ENCODE measurements at regions not wholly inside any gene's neighbourhood (a gene's known extent, or its start where the extent isn't known, plus 50 kb on each side); places are given as distances from the start of the nearest gene placed in this dataset.

GRCh38 chr13:71998223-71998622 is 131.2 kb upstream of the DACH1 start:
- no peaks in the 10 kb centered on the region for H3K27me3 ChIP-seq (ENCODE audit: control insufficient read depth, insufficient read depth, low read length)
- DNase-seq (ENCODE audit: low read depth, low spot score) = no peak
- H3K27ac ChIP-seq (ENCODE audit: low read length) = no peak overlapping the region
- H3K4me3 ChIP-seq (ENCODE audit: low read length) = no peak overlapping the region
- no peaks in the 10 kb centered on the region for H3K36me3 ChIP-seq (ENCODE audit: control insufficient read depth, insufficient read depth, low read length)
- no peaks in the 10 kb centered on the region for H3K4me1 ChIP-seq (ENCODE audit: control insufficient read depth, insufficient read depth, low read length)
- H3K9me3 ChIP-seq (ENCODE audit: control insufficient read depth, insufficient read depth, low read length) = no peaks in the 10 kb centered on the region

GRCh38 chr13:71979616-71980015 is 112.6 kb upstream of the DACH1 start:
- Histone ChIP-seq H3K27me3 (ENCODE audit: control insufficient read depth, insufficient read depth, low read length) (no peaks in the 10 kb centered on the region), H3K4me1 (ENCODE audit: control insufficient read depth, insufficient read depth, low read length) (0 out of 2 replicates have a peak, but pooled peaks cover 1% of the 10 kb centered on the region), H3K27ac (ENCODE audit: low read length) (no peak overlapping the region), H3K36me3 (ENCODE audit: control insufficient read depth, insufficient read depth, low read length) (no peaks in the 10 kb centered on the region), H3K9me3 (ENCODE audit: control insufficient read depth, insufficient read depth, low read length) (no peaks in the 10 kb centered on the region), H3K4me3 (ENCODE audit: low read length) (no peak overlapping the region)
- peak; percentile 22 for DNase-seq (ENCODE audit: low read depth, low spot score)
- WGBS (ENCODE audit: insufficient coverage, insufficient read length) = no CpG with 5 or more reads among the region's 3 CpGs

GRCh38 chr13:71977028-71977427 is 110.0 kb upstream of the DACH1 start:
- whole genome bisulfite sequencing (ENCODE audit: insufficient coverage, insufficient read length) = no CpG with 5 or more reads among the region's 7 CpGs
- Histone ChIP-seq H3K27ac (ENCODE audit: low read length) (no peak overlapping the region), H3K36me3 (ENCODE audit: control insufficient read depth, insufficient read depth, low read length) (no peaks in the 10 kb centered on the region), H3K4me1 (ENCODE audit: control insufficient read depth, insufficient read depth, low read length) (0 out of 2 replicates have a peak, but pooled peaks cover 1% of the 10 kb centered on the region), H3K9me3 (ENCODE audit: control insufficient read depth, insufficient read depth, low read length) (no peaks in the 10 kb centered on the region), H3K4me3 (ENCODE audit: low read length) (no peak overlapping the region), H3K27me3 (ENCODE audit: control insufficient read depth, insufficient read depth, low read length) (no peaks in the 10 kb centered on the region)
- no peak for DNase-seq (ENCODE audit: low read depth, low spot score)

- H3K36me3 ChIP-seq (ENCODE audit: control insufficient read depth, insufficient read depth, low read length) = no peaks in the 10 kb centered on the region
- no peak overlapping the region for H3K4me3 ChIP-seq (ENCODE audit: low read length)
- H3K27me3 ChIP-seq (ENCODE audit: control insufficient read depth, insufficient read depth, low read length) = no peaks in the 10 kb centered on the region
- no peaks in the 10 kb centered on the region for H3K4me1 ChIP-seq (ENCODE audit: control insufficient read depth, insufficient read depth, low read length)
- peak; percentile 47 for DNase-seq (ENCODE audit: low read depth, low spot score)
- WGBS (ENCODE audit: insufficient coverage, insufficient read length) = no CpG with 5 or more reads among the region's 5 CpGs
- no peaks in the 10 kb centered on the region for H3K9me3 ChIP-seq (ENCODE audit: control insufficient read depth, insufficient read depth, low read length)
- no peak overlapping the region for H3K27ac ChIP-seq (ENCODE audit: low read length)
Observed at GRCh38 chr13:71967990-71968389, 101.0 kb upstream of the DACH1 start.

- Histone ChIP-seq H3K36me3 (ENCODE audit: control insufficient read depth, insufficient read depth, low read length) (no peaks in the 10 kb centered on the region), H3K27ac (ENCODE audit: low read length) (no peak overlapping the region), H3K4me3 (ENCODE audit: low read length) (no peak overlapping the region), H3K9me3 (ENCODE audit: control insufficient read depth, insufficient read depth, low read length) (no peaks in the 10 kb centered on the region), H3K27me3 (ENCODE audit: control insufficient read depth, insufficient read depth, low read length) (no peaks in the 10 kb centered on the region), H3K4me1 (ENCODE audit: control insufficient read depth, insufficient read depth, low read length) (no peaks in the 10 kb centered on the region)
- no peak for DNase-seq (ENCODE audit: low read depth, low spot score)
- no CpG with 5 or more reads among the region's 8 CpGs for WGBS (ENCODE audit: insufficient coverage, insufficient read length)
Observed at GRCh38 chr13:71964491-71965100, 97.6 kb upstream of the DACH1 start.

GRCh38 chr13:71962735-71963134 is 95.7 kb upstream of the DACH1 start:
- WGBS (ENCODE audit: insufficient coverage, insufficient read length) = no CpG with 5 or more reads among the region's 3 CpGs
- no peak for DNase-seq (ENCODE audit: low read depth, low spot score)
- Histone ChIP-seq H3K4me3 (ENCODE audit: low read length) (no peak overlapping the region), H3K27ac (ENCODE audit: low read length) (no peak overlapping the region), H3K4me1 (ENCODE audit: control insufficient read depth, insufficient read depth, low read length) (no peaks in the 10 kb centered on the region), H3K27me3 (ENCODE audit: control insufficient read depth, insufficient read depth, low read length) (no peaks in the 10 kb centered on the region), H3K36me3 (ENCODE audit: control insufficient read depth, insufficient read depth, low read length) (no peaks in the 10 kb centered on the region), H3K9me3 (ENCODE audit: control insufficient read depth, insufficient read depth, low read length) (no peaks in the 10 kb centered on the region)

GRCh38 chr13:71962126-71962525 is 95.1 kb upstream of the DACH1 start:
- no peak overlapping the region for H3K4me3 ChIP-seq (ENCODE audit: low read length)
- no peak overlapping the region for H3K27ac ChIP-seq (ENCODE audit: low read length)
- no CpG with 5 or more reads among the region's 2 CpGs for WGBS (ENCODE audit: insufficient coverage, insufficient read length)
- H3K36me3 ChIP-seq (ENCODE audit: control insufficient read depth, insufficient read depth, low read length) = no peaks in the 10 kb centered on the region
- no peaks in the 10 kb centered on the region for H3K9me3 ChIP-seq (ENCODE audit: control insufficient read depth, insufficient read depth, low read length)
- no peaks in the 10 kb centered on the region for H3K4me1 ChIP-seq (ENCODE audit: control insufficient read depth, insufficient read depth, low read length)
- DNase-seq (ENCODE audit: low read depth, low spot score) = no peak
- H3K27me3 ChIP-seq (ENCODE audit: control insufficient read depth, insufficient read depth, low read length) = no peaks in the 10 kb centered on the region

- Histone ChIP-seq H3K4me1 (ENCODE audit: control insufficient read depth, insufficient read depth, low read length) (no peaks in the 10 kb centered on the region), H3K27me3 (ENCODE audit: control insufficient read depth, insufficient read depth, low read length) (no peaks in the 10 kb centered on the region), H3K36me3 (ENCODE audit: control insufficient read depth, insufficient read depth, low read length) (no peaks in the 10 kb centered on the region), H3K4me3 (ENCODE audit: low read length) (no peak overlapping the region), H3K9me3 (ENCODE audit: control insufficient read depth, insufficient read depth, low read length) (no peaks in the 10 kb centered on the region), H3K27ac (ENCODE audit: low read length) (no peak overlapping the region)
- no peak for DNase-seq (ENCODE audit: low read depth, low spot score)
- WGBS (ENCODE audit: insufficient coverage, insufficient read length) = no CpG with 5 or more reads among the region's 2 CpGs
Observed at GRCh38 chr13:71949441-71949840, 82.4 kb upstream of the DACH1 start.

GRCh38 chr13:71939186-71939585 is 72.2 kb upstream of the DACH1 start:
- no peak overlapping the region for H3K27ac ChIP-seq (ENCODE audit: low read length)
- no peaks in the 10 kb centered on the region for H3K9me3 ChIP-seq (ENCODE audit: control insufficient read depth, insufficient read depth, low read length)
- no peaks in the 10 kb centered on the region for H3K27me3 ChIP-seq (ENCODE audit: control insufficient read depth, insufficient read depth, low read length)
- no peaks in the 10 kb centered on the region for H3K4me1 ChIP-seq (ENCODE audit: control insufficient read depth, insufficient read depth, low read length)
- no peak for DNase-seq (ENCODE audit: low read depth, low spot score)
- WGBS (ENCODE audit: insufficient coverage, insufficient read length) = no CpG with 5 or more reads among the region's 4 CpGs
- H3K4me3 ChIP-seq (ENCODE audit: low read length) = no peak overlapping the region
- no peaks in the 10 kb centered on the region for H3K36me3 ChIP-seq (ENCODE audit: control insufficient read depth, insufficient read depth, low read length)

GRCh38 chr13:71935166-71935840 is 68.3 kb upstream of the DACH1 start:
- no CpG with 5 or more reads among the region's 4 CpGs for WGBS (ENCODE audit: insufficient coverage, insufficient read length)
- H3K27ac ChIP-seq (ENCODE audit: low read length) = no peak overlapping the region

GRCh38 chr13:71924931-71925330 is 57.9 kb upstream of the DACH1 start:
- Histone ChIP-seq H3K4me1 (ENCODE audit: control insufficient read depth, insufficient read depth, low read length) (no peaks in the 10 kb centered on the region), H3K4me3 (ENCODE audit: low read length) (no peak overlapping the region), H3K27ac (ENCODE audit: low read length) (no peak overlapping the region), H3K36me3 (ENCODE audit: control insufficient read depth, insufficient read depth, low read length) (no peaks in the 10 kb centered on the region), H3K9me3 (ENCODE audit: control insufficient read depth, insufficient read depth, low read length) (no peaks in the 10 kb centered on the region), H3K27me3 (ENCODE audit: control insufficient read depth, insufficient read depth, low read length) (no peaks in the 10 kb centered on the region)
- DNase-seq (ENCODE audit: low read depth, low spot score) = no peak
- no CpG with 5 or more reads among the region's 2 CpGs for WGBS (ENCODE audit: insufficient coverage, insufficient read length)

More at GRCh38 chr13:71935166-71935840, 68.3 kb upstream of the DACH1 start:
- H3K4me3 ChIP-seq (ENCODE audit: low read length) = no peak overlapping the region
- no peaks in the 10 kb centered on the region for H3K9me3 ChIP-seq (ENCODE audit: control insufficient read depth, insufficient read depth, low read length)
- no peaks in the 10 kb centered on the region for H3K36me3 ChIP-seq (ENCODE audit: control insufficient read depth, insufficient read depth, low read length)
- H3K4me1 ChIP-seq (ENCODE audit: control insufficient read depth, insufficient read depth, low read length) = no peaks in the 10 kb centered on the region
- DNase-seq (ENCODE audit: low read depth, low spot score) = no peak
- no peaks in the 10 kb centered on the region for H3K27me3 ChIP-seq (ENCODE audit: control insufficient read depth, insufficient read depth, low read length)
